GM12892 (cell line): ENCODE measurements at regions not wholly inside any gene's neighbourhood (a gene's known extent, or its start where the extent isn't known, plus 50 kb on each side); places are given as distances from the start of the nearest gene placed in this dataset.

ENCODE experiments used
- DNase-seq: peaks from one replicate; pipeline ENCODE4 v3.0.0; 2011; ENCODE audit not compliant: insufficient read length
- FAIRE-seq: peaks from 2 replicates; lab custom pipeline; 2011; peaks lifted over from hg19 to GRCh38; lab: Jason Lieb, UNC
- POLR2A ChIP-seq: IDR thresholded peaks from 2 replicates; pipeline ENCODE4 v1.6.1; 2011; ENCODE audit warnings: low read depth, low read length, control low read depth
- POLR2AphosphoS5 ChIP-seq: IDR thresholded peaks from 2 replicates; pipeline ENCODE4 v1.6.1; 2011; ENCODE audit warnings: low read depth, low read length, control low read depth
- TAF1 ChIP-seq: IDR thresholded peaks from 2 replicates; pipeline ENCODE4 v1.6.1; 2011; ENCODE audit warnings: low read depth, mild to moderate bottlenecking, control low read depth, low read length, borderline replicate concordance

DNA sequence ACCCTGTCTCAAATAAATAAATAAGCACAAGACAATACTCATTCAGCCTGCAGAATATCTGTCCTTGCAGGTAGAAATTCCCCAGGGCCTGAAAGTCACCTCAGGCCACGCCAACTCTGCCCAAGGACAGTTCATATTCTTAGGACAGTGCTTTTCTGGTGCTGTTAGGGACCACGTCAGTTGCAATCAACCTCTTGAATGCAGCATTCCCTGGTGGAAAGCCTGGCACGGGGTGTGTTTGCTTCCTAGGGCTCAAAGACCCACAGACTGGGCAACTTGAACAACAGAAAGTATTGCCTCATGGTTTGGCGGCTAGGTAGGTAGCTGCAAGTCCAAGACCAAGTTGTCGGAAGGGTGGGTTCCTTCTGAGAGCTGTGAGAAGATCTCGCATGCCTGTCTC, 160.3 kb downstream of the KCTD15 start:
- DNase-seq (no peak), FAIRE-seq (no peak)
- no peak for TF ChIP-seq TAF1
- no peak for TF ChIP-seq POLR2AphosphoS5
- no peak for TF ChIP-seq POLR2A

DNA sequence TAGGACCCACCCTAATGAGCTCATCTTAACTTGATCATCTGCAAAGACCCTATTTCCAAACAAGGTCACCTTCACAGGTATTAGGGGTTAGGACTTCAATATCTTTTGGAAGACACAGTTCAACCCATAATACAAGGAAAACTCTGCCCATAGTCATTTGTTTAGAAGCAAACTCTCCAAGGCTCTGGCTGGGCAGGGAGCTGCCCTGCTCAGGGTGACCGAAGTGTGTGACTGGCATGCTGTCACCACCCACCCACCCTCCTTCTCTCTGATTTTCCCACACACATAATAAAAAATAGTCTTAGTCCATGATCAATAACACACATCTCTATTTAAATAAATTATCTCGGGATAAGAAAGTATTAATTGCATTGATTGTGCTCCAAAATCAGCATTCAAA, 161.1 kb downstream of the KCTD15 start:
- no peak for FAIRE-seq
- no peak for TF ChIP-seq POLR2AphosphoS5
- TF ChIP-seq POLR2A, result no peak
- TF ChIP-seq TAF1, result no peak
- DNase-seq, result no peak

DNA sequence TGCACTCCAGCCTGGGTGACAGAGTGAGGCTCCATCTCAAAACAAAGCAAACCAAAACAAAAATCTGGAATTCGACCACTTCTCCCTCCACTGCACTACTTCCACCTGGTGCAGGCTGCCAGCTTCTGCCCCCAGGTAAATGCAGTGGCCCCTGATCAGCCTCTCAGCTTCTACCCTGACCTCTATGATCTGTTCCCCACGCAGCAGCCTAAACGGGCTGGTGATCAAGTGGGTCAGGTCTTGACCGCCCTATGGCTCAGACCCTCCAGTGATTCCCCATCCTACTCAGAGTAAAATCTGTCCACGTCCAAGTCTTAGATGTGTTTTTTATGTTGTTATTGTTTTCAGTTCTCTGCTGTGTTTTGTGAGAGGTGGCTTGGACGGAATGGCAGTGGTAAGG, 163.9 kb downstream of the KCTD15 start:
- FAIRE-seq (no peak), DNase-seq (no peak)
- TF ChIP-seq POLR2AphosphoS5 (no peak), TAF1 (no peak), POLR2A (no peak)

DNA sequence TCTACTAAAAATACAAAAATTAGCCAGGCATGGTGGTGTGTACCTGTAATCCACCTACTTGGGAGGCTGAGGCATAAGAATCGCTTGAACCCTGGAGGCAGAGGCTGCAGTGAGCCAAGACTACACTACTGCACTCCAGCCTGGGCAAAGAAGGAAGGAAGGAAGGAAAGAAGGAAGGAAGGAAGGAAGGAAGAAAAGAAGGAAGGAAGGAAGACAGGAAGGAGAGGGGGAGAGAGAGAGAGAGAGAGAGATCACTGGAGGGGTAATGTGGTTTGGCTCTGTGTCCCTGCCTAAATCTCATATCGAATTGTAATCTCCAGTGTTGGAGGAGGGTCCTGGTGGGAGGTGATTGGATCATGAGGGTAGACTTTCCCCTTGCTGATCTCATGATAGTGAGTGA, 165.5 kb downstream of the KCTD15 start:
- TF ChIP-seq TAF1 (no peak), POLR2A (no peak), POLR2AphosphoS5 (no peak)
- FAIRE-seq (no peak), DNase-seq (no peak)

GRCh38 chr19:33963514-33963913, 166.8 kb downstream of the KCTD15 start:
- no peak for DNase-seq
- FAIRE-seq, result no peak
- TF ChIP-seq POLR2AphosphoS5 (no peak), POLR2A (no peak), TAF1 (no peak)

- FAIRE-seq, result no peak
- DNase-seq, result no peak
- TF ChIP-seq POLR2A, result no peak
- no peak for TF ChIP-seq TAF1
- TF ChIP-seq POLR2AphosphoS5, result no peak
Observed at GRCh38 chr19:33971073-33971472, 174.4 kb downstream of the KCTD15 start.

- DNase-seq (no peak), FAIRE-seq (no peak)
- TF ChIP-seq POLR2A (no peak), TAF1 (no peak), POLR2AphosphoS5 (no peak)
Observed at GRCh38 chr19:33977756-33978685, 181.4 kb downstream of the KCTD15 start.

GRCh38 chr19:33982706-33983105, 186.0 kb downstream of the KCTD15 start:
- DNase-seq (no peak), FAIRE-seq (no peak)
- no peak for TF ChIP-seq POLR2A
- no peak for TF ChIP-seq TAF1
- no peak for TF ChIP-seq POLR2AphosphoS5

DNA sequence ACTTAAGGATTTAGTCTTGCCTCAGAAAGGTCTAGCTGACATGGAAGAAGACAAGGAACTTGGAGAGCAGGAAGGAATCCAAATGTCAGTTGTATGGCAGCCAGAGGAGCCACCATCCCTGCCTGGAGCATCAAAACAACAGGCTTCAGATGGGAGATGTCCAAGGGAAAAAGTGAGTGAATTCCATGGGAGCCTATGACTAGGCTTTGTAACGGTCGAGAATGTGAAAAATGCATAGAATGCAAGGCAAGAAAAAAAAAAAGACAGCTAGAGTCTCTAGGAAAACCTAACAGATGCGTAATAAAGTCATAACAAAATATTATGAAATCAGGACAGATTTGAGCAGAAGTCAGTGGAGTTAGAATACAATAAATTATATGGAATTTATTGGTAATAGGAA, 183.7 kb upstream of the LSM14A start:
- DNase-seq, result no peak
- TF ChIP-seq POLR2A (no peak), POLR2AphosphoS5 (no peak)
- FAIRE-seq, result no peak

DNA sequence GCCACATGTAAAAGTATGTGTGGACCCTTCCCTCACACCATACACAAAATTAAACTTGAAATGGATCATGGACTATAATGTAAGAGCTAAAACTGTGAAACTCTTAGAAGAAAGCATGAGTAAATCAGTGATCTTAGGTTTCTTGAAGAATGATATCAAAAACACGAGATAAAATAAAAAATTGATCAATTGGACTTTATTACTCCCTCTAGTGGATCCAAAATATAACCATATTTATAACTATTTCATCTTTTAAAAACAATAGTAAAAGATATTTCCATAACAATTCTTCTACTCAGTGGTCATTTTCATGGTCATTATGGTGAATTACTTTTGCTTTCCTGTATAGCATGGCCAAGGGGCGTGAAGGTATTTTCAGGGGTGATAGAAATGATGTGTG, 174.6 kb upstream of the LSM14A start:
- TF ChIP-seq TAF1, result no peak
- TF ChIP-seq POLR2A, result no peak
- TF ChIP-seq POLR2AphosphoS5, result no peak

DNA sequence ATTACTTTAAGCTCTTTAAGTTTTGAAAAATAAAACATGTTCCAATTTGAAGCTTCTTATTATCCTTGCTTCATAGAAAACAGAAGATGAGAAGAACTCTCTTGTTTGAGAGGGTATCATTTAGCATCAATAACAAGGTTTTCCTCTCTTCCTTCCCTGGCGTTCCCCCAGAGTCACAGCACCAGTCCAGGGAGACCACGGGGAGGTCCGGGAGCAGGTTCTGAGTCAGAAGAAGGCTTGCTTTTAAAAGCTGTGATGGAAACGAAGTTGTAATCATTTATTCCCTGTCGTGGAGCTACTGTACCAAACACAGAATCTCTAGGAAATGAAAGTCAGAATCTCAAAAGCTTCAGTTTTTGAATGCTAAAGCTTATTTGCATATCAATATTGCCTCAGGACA, 174.0 kb upstream of the LSM14A start:
- FAIRE-seq (no peak), DNase-seq (no peak)

More for the DNA sequence above, 174.6 kb upstream of the LSM14A start:
- FAIRE-seq (no peak), DNase-seq (no peak)

More for the DNA sequence above, 174.0 kb upstream of the LSM14A start:
- TF ChIP-seq POLR2AphosphoS5 (no peak), POLR2A (no peak), TAF1 (no peak)
